ENCODE measurements at regions not wholly inside any gene's neighbourhood (a gene's known extent, or its start where the extent isn't known, plus 50 kb on each side); places are given as distances from the start of the nearest gene placed in this dataset.

DNA sequence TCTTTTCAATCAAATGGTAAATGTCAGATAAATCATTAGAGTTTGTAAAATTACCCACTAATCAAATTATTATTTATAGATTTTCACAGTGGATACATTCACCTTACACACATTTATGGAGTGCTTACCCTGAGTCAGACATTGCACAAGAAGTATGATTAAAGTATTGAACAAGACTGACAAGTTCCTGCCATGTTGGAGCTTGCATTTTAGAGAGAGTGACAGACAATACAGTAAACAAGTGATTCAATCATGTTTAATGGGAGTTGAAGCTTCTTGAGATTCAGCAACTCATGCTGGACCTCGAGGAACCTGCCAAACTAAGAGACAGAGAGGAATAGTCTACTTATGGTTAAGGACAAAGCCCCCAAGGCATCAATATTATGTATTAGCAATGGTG, 487.8 kb downstream of the PCDH17 start:
- TF ChIP-seq POLR2A (IDR thresholded peaks at IDR 0.05) (no peak), POLR2AphosphoS5 (IDR thresholded peaks at IDR 0.05) (no peak), EP300 (IDR thresholded peaks at IDR 0.05) (no peak)
- TF ChIP-seq, protein P1, sequence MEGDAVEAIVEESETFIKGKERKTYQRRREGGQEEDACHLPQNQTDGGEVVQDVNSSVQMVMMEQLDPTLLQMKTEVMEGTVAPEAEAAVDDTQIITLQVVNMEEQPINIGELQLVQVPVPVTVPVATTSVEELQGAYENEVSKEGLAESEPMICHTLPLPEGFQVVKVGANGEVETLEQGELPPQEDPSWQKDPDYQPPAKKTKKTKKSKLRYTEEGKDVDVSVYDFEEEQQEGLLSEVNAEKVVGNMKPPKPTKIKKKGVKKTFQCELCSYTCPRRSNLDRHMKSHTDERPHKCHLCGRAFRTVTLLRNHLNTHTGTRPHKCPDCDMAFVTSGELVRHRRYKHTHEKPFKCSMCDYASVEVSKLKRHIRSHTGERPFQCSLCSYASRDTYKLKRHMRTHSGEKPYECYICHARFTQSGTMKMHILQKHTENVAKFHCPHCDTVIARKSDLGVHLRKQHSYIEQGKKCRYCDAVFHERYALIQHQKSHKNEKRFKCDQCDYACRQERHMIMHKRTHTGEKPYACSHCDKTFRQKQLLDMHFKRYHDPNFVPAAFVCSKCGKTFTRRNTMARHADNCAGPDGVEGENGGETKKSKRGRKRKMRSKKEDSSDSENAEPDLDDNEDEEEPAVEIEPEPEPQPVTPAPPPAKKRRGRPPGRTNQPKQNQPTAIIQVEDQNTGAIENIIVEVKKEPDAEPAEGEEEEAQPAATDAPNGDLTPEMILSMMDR (IDR thresholded peaks at IDR 0.05): no peak

Data from gastroesophageal sphincter (tissue), 3 donors.